Loucy (cell line): ENCODE measurements at regions not wholly inside any gene's neighbourhood (a gene's known extent, or its start where the extent isn't known, plus 50 kb on each side); places are given as distances from the start of the nearest gene placed in this dataset.

Source experiments
- H2AFZ ChIP-seq: fragments of 200-600 bp; sonication (generic); 2 replicates; pipeline ENCODE4 v1.6.0; 2016; ENCODE audit warnings: antibody characterized with exemption, mild to moderate bottlenecking, low read length, moderate library complexity
- H3F3A ChIP-seq: fragments of 200-600 bp; 2 replicates; pipeline ENCODE4 v1.6.0; 2016; ENCODE audit warnings: antibody characterized with exemption, low read depth, mild to moderate bottlenecking
- H3K27me3 ChIP-seq: fragments of 200-600 bp; sonication (generic); 2 replicates; pipeline ENCODE4 v1.6.1; 2014; ENCODE audit warnings: low read length, mild to moderate bottlenecking; ENCODE audit not compliant: insufficient read depth, poor library complexity, severe bottlenecking
- H3K36me3 ChIP-seq: fragments of 200-600 bp; sonication (generic); 2 replicates; pipeline ENCODE4 v1.6.1; 2016; ENCODE audit warnings: low read length; ENCODE audit not compliant: insufficient read depth
- H3K4me1 ChIP-seq: fragments of 200-600 bp; sonication (generic); 2 replicates; pipeline ENCODE4 v1.5.1; 2014; ENCODE audit warnings: low read length, mild to moderate bottlenecking; ENCODE audit not compliant: insufficient read depth, poor library complexity, severe bottlenecking
- H3K4me2 ChIP-seq: fragments of 200-600 bp; sonication (generic); 2 replicates; pipeline ENCODE4 v1.6.0; 2014; ENCODE audit warnings: antibody characterized with exemption, low read length, low read depth, mild to moderate bottlenecking; ENCODE audit not compliant: poor library complexity, severe bottlenecking
- H3K4me3 ChIP-seq: fragments of 200-600 bp; sonication (generic); 2 replicates; pipeline ENCODE4 v1.5.1; 2014; ENCODE audit warnings: low read length, mild to moderate bottlenecking, mixed read lengths; ENCODE audit not compliant: poor library complexity, severe bottlenecking
- H3K79me2 ChIP-seq: fragments of 200-600 bp; sonication (generic); 2 replicates; pipeline ENCODE4 v1.6.1; 2014; ENCODE audit warnings: low read length; ENCODE audit not compliant: insufficient read depth
- H3K9ac ChIP-seq: fragments of 200-600 bp; sonication (generic); 2 replicates; pipeline ENCODE4 v1.6.0; 2014; ENCODE audit warnings: mild to moderate bottlenecking, low read depth, low read length, moderate library complexity; ENCODE audit not compliant: poor library complexity, severe bottlenecking
- H3K9me2 ChIP-seq: fragments of 200-600 bp; sonication (generic); replicated peaks from 2 replicates; pipeline ENCODE4 v1.6.1; 2016; ENCODE audit warnings: low read depth, low read length, mixed read lengths
- H3K9me3 ChIP-seq: fragments of 200-600 bp; sonication (generic); 2 replicates; pipeline ENCODE4 v1.6.1; 2014; ENCODE audit warnings: mild to moderate bottlenecking, antibody characterized with exemption, low read length, low read depth; ENCODE audit not compliant: insufficient read depth
- H4K20me1 ChIP-seq: fragments of 200-600 bp; sonication (generic); 2 replicates; pipeline ENCODE4 v1.6.0; 2014; ENCODE audit warnings: antibody characterized with exemption, low read length, mild to moderate bottlenecking; ENCODE audit not compliant: insufficient read depth, poor library complexity, severe bottlenecking
- EZH2phosphoT487 ChIP-seq: fragments of 200-600 bp; IDR thresholded peaks from 2 replicates; pipeline ENCODE4 v1.6.1; 2018; ENCODE audit warnings: antibody characterized with exemption, mild to moderate bottlenecking, moderate library complexity, borderline replicate concordance
- TF ChIP-seq, protein P1 (sequence below): fragments of 200-600 bp; sonication (generic); conservative IDR thresholded peaks from 2 replicates; pipeline ENCODE4 v1.5.1; 2014; ENCODE audit warnings: mild to moderate bottlenecking, antibody characterized with exemption, low read length

DNA sequence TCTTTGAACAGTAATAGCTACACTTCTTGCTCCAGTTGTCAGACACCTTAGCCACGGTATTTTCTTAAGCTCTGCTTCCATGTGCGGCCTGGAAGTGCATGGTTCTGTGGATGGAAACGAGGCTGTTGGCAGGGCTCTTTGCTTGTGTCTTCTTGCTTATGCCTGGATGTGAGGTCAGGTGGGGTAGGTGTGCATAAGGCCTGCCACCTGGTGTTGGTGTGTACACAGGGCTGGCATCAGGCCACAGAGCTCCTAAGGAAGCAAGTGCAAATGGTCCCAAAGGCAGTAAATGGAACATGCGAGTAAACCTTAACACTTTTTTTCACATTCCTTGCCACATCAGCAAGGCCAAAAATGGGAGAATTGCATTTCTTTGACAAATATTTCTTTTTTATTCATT is 158.1 kb upstream of the GMDS start:
- Histone ChIP-seq H3K27me3 (no peaks in the 10 kb centered on the region), H3K79me2 (no peaks in the 10 kb centered on the region), H3K9ac (no peak overlapping the region), H3K36me3 (no peaks in the 10 kb centered on the region), H2AFZ (no peak overlapping the region), H3K9me3 (no peaks in the 10 kb centered on the region), H4K20me1 (no peaks in the 10 kb centered on the region), H3K4me1 (no peaks in the 10 kb centered on the region), H3K9me2 (no peaks in the 10 kb centered on the region), H3K4me3 (no peak overlapping the region), H3K4me2 (no peak overlapping the region), H3F3A (no peaks in the 10 kb centered on the region)
- no peak for TF ChIP-seq EZH2phosphoT487

DNA sequence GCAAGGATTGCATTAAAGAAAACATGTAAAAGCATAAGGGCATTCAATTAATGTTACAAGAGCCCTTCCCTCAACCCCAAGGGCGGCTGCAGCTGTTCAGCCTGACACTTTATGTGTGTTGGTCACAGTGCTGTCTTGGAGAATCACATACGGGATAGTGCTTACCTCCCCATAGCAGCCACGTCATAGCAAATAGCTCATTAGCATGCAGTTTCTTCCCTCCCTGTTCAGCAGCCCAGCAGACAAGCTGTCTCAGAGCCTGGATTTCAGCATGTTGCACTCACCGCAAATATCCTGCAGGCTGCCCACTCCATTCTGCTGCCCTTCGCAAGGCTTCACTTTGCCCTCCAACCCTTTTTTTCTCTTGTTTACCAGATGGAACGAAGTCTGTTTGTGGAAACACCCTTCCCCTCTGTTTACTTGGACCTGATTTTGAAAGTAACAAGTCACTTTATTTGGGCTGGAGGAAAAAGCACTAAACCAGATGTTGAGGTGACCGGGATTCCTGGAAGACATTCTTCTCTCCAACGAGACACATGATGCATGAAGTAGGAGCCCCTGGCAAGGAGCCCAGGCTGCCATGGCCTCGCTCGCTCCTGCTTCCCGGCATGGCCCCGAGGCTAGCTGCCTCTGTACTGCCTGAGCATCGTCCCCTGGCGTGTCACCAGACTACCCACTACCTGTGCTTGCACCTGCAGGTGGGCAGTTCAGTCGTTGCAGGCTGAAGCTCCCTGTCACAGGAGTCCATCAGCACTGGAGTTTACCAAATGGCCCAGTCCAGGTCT is 151.6 kb upstream of the GMDS start:
- TF ChIP-seq EZH2phosphoT487 = no peak
- TF ChIP-seq, protein P1, sequence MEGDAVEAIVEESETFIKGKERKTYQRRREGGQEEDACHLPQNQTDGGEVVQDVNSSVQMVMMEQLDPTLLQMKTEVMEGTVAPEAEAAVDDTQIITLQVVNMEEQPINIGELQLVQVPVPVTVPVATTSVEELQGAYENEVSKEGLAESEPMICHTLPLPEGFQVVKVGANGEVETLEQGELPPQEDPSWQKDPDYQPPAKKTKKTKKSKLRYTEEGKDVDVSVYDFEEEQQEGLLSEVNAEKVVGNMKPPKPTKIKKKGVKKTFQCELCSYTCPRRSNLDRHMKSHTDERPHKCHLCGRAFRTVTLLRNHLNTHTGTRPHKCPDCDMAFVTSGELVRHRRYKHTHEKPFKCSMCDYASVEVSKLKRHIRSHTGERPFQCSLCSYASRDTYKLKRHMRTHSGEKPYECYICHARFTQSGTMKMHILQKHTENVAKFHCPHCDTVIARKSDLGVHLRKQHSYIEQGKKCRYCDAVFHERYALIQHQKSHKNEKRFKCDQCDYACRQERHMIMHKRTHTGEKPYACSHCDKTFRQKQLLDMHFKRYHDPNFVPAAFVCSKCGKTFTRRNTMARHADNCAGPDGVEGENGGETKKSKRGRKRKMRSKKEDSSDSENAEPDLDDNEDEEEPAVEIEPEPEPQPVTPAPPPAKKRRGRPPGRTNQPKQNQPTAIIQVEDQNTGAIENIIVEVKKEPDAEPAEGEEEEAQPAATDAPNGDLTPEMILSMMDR = no peak
- Histone ChIP-seq H4K20me1 (no peaks in the 10 kb centered on the region), H3K79me2 (no peaks in the 10 kb centered on the region), H3K4me1 (no peaks in the 10 kb centered on the region), H3K4me3 (no peak overlapping the region), H2AFZ (no peak overlapping the region), H3F3A (no peaks in the 10 kb centered on the region), H3K4me2 (no peak overlapping the region), H3K9me3 (no peaks in the 10 kb centered on the region), H3K27me3 (no peaks in the 10 kb centered on the region), H3K9me2 (no peaks in the 10 kb centered on the region), H3K9ac (no peak overlapping the region), H3K36me3 (no peaks in the 10 kb centered on the region)

DNA sequence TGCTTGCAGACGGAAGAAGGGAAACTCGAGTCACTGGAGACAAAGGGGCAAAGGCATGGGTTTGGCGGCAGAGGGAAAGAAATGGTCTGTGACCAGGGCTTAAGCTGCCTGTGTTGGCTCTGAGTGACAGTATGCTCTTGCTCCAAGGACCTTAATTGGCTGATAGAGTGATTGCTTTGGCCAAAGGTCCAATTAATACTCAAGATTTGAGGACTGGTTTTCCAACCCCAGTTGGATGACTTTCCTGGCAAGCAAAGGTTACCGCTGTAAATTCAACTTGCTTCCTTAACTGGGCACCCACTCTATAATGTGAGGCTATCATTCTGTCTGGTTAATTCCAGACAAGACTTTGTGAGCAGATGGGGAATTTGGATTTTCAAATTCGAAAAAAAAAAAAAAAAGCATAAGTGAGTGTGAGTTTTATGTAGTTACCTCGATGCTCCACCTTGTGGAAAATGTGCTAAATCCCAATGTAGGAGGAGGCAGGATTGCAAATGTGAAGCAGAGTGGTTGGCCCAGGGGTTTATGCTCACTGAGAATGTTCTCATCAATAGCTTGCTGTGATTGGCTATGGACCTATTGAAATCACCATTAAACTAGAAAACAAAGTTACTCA is 150.7 kb upstream of the GMDS start:
- Histone ChIP-seq H3K4me2 (no peak overlapping the region), H2AFZ (no peak overlapping the region), H3K9ac (no peak overlapping the region), H3K9me3 (no peaks in the 10 kb centered on the region), H3K36me3 (no peaks in the 10 kb centered on the region), H3K4me3 (no peak overlapping the region), H3F3A (no peaks in the 10 kb centered on the region), H3K4me1 (no peaks in the 10 kb centered on the region), H3K27me3 (no peaks in the 10 kb centered on the region), H3K79me2 (no peaks in the 10 kb centered on the region), H4K20me1 (no peaks in the 10 kb centered on the region), H3K9me2 (no peaks in the 10 kb centered on the region)
- TF ChIP-seq, protein P1 = no peak
- no peak for TF ChIP-seq EZH2phosphoT487
